Trophoblast cell (in vitro differentiated cells and primary cell): ENCODE measurements at regions not wholly inside any gene's neighbourhood (a gene's known extent, or its start where the extent isn't known, plus 50 kb on each side); places are given as distances from the start of the nearest gene placed in this dataset.

Experiments used
- DNase-seq, 2 donors: peaks; one replicate each; pipeline ENCODE4 v3.0.0-alpha.2; 2016
- H2AFZ ChIP-seq: 2 replicates; pipeline ENCODE4 v1.6.1; 2013; ENCODE audit warnings: low read length, moderate library complexity, mild to moderate bottlenecking; ENCODE audit not compliant: insufficient read depth, poor library complexity
- H2AK5ac ChIP-seq: 2 replicates; pipeline ENCODE4 v1.6.1; 2013; ENCODE audit warnings: mild to moderate bottlenecking, low read length
- H2BK120ac ChIP-seq: 2 replicates; pipeline ENCODE4 v1.6.1; 2013; ENCODE audit warnings: low read length, mild to moderate bottlenecking, moderate library complexity; ENCODE audit not compliant: insufficient read depth, poor library complexity
- H2BK12ac ChIP-seq: 2 replicates; pipeline ENCODE4 v1.6.1; 2013; ENCODE audit warnings: mild to moderate bottlenecking, low read length, moderate library complexity
- H2BK5ac ChIP-seq: 2 replicates; pipeline ENCODE4 v1.6.1; 2013; ENCODE audit warnings: low read length, low read depth, moderate library complexity, mild to moderate bottlenecking; ENCODE audit not compliant: poor library complexity
- H3K14ac ChIP-seq: 2 replicates; pipeline ENCODE4 v1.6.1; 2013; ENCODE audit warnings: mild to moderate bottlenecking, low read length
- H3K18ac ChIP-seq: 2 replicates; pipeline ENCODE4 v1.6.1; 2013; ENCODE audit warnings: mild to moderate bottlenecking, low read length
- H3K23ac ChIP-seq: 2 replicates; pipeline ENCODE4 v1.6.1; 2013; ENCODE audit warnings: low read length
- H3K27ac ChIP-seq: 2 replicates; pipeline ENCODE4 v1.5.1; 2013; ENCODE audit warnings: low read depth, mild to moderate bottlenecking, inconsistent platforms, low read length, moderate library complexity
- H3K27me3 ChIP-seq: 2 replicates; pipeline ENCODE4 v1.6.1; 2013; ENCODE audit warnings: inconsistent platforms, mild to moderate bottlenecking, low read length, moderate library complexity; ENCODE audit not compliant: insufficient read depth
- H3K36me3 ChIP-seq, 2 experiments: 1 replicate in 1 of 2; 2 replicates in 1 of 2; pipeline ENCODE4 v1.6.1; 2013; ENCODE audit warnings: low read length in 2 of 2, mild to moderate bottlenecking in 2 of 2, moderate library complexity in 1 of 2; ENCODE audit not compliant: insufficient read depth in 2 of 2, control insufficient read depth in 1 of 2
- H3K4ac ChIP-seq: 2 replicates; pipeline ENCODE4 v1.6.1; 2013; ENCODE audit warnings: low read depth, mild to moderate bottlenecking, low read length, moderate library complexity
- H3K4me1 ChIP-seq, 2 experiments: 1 replicate in 1 of 2; 2 replicates in 1 of 2; pipeline ENCODE4 v1.6.1; 2013; ENCODE audit warnings: low read length in 2 of 2, mild to moderate bottlenecking in 2 of 2, moderate library complexity in 1 of 2; ENCODE audit not compliant: insufficient read depth in 2 of 2, control insufficient read depth in 1 of 2
- H3K4me2 ChIP-seq: 2 replicates; pipeline ENCODE4 v1.6.1; 2013; ENCODE audit warnings: inconsistent platforms, mild to moderate bottlenecking, low read length, moderate library complexity
- H3K4me3 ChIP-seq: 2 replicates; pipeline ENCODE4 v1.5.1; 2013; ENCODE audit warnings: mild to moderate bottlenecking, low read depth, low read length, inconsistent platforms
- H3K79me1 ChIP-seq: one replicate; pipeline ENCODE4 v1.6.1; 2013; ENCODE audit warnings: low read length
- H3K79me2 ChIP-seq: 2 replicates; pipeline ENCODE4 v1.6.1; 2013; ENCODE audit warnings: low read length, mild to moderate bottlenecking; ENCODE audit not compliant: control insufficient read depth, insufficient read depth, poor library complexity
- H3K9ac ChIP-seq: 2 replicates; pipeline ENCODE4 v1.6.1; 2013; ENCODE audit warnings: mild to moderate bottlenecking, low read length
- H3K9me3 ChIP-seq: 2 replicates; pipeline ENCODE4 v1.6.1; 2013; ENCODE audit warnings: low read depth, mild to moderate bottlenecking, control low read depth, inconsistent platforms, low read length; ENCODE audit not compliant: insufficient read depth
- H4K12ac ChIP-seq: 2 replicates; pipeline ENCODE4 v1.6.1; 2013; ENCODE audit warnings: low read depth, mild to moderate bottlenecking, low read length, moderate library complexity
- H4K8ac ChIP-seq: 2 replicates; pipeline ENCODE4 v1.6.1; 2013; ENCODE audit warnings: low read depth, mild to moderate bottlenecking, low read length, moderate library complexity
- H4K91ac ChIP-seq: one replicate; pipeline ENCODE4 v1.6.1; 2013; ENCODE audit warnings: low read depth, mild to moderate bottlenecking, low read length, moderate library complexity
- WGBS: extraction: QIAGEN DNeasy Blood & Tissue Kit; methylation state at CpG from one replicate; pipeline ENCODE4 v1.1.7; 2013; ENCODE audit warnings: missing lambda C conversion rate; ENCODE audit not compliant: insufficient read length, insufficient coverage; ENCODE audit errors: extremely low coverage; 5-methylcytosine and 5-hydroxymethylcytosine counted together

GRCh38 chr6:12533586-12533985, 183.0 kb upstream of the PHACTR1 start:
- no peak overlapping the region for H2BK12ac ChIP-seq
- WGBS = no CpG with 5 or more reads among the region's 4 CpGs
- no peak overlapping the region for H3K23ac ChIP-seq
- no peak overlapping the region for H3K27ac ChIP-seq
- H3K4me3 ChIP-seq = no peak overlapping the region
- no peak overlapping the region for H3K4ac ChIP-seq
- no peak overlapping the region for H2BK120ac ChIP-seq
- no peak overlapping the region for H3K4me2 ChIP-seq
- no peak overlapping the region for H4K91ac ChIP-seq
- H3K9me3 ChIP-seq = no peaks in the 10 kb centered on the region
- no peak overlapping the region for H3K18ac ChIP-seq
- H3K79me2 ChIP-seq = no peaks in the 10 kb centered on the region
- no peaks in the 10 kb centered on the region for H3K27me3 ChIP-seq
- peaks cover 7% of the 10 kb centered on the region for H3K79me1 ChIP-seq
- H2AK5ac ChIP-seq = no peak overlapping the region
- no peak overlapping the region for H3K14ac ChIP-seq
- H3K4me1 ChIP-seq = peaks cover 17 to 25% of the 10 kb centered on the region in 2 experiments
- H3K9ac ChIP-seq = no peak overlapping the region
- no peak overlapping the region for H4K8ac ChIP-seq
- H4K12ac ChIP-seq = no peak overlapping the region
- DNase-seq = no peak
- no peak overlapping the region for H2AFZ ChIP-seq
- H3K36me3 ChIP-seq = no peaks in the 10 kb centered on the region
- no peak overlapping the region for H2BK5ac ChIP-seq

GRCh38 chr6:12534069-12534853, 182.3 kb upstream of the PHACTR1 start:
- Histone ChIP-seq H3K4ac (no peak overlapping the region), H3K4me3 (no peak overlapping the region), H3K9me3 (no peaks in the 10 kb centered on the region), H2AK5ac (no peak overlapping the region), H3K36me3 (no peaks in the 10 kb centered on the region), H3K27ac (no peak overlapping the region), H3K79me1 (peaks cover 5% of the 10 kb centered on the region), H3K27me3 (no peaks in the 10 kb centered on the region), H3K18ac (no peak overlapping the region), H2BK5ac (no peak overlapping the region), H2BK120ac (no peak overlapping the region), H3K23ac (no peak overlapping the region), H3K9ac (no peak overlapping the region), H3K79me2 (no peaks in the 10 kb centered on the region), H4K8ac (no peak overlapping the region), H2BK12ac (no peak overlapping the region), H3K14ac (no peak overlapping the region), H3K4me1 (peaks cover 23 to 27% of the 10 kb centered on the region in 2 experiments), H4K12ac (no peak overlapping the region), H4K91ac (no peak overlapping the region), H3K4me2 (no peak overlapping the region), H2AFZ (no peak overlapping the region)
- no peak for DNase-seq
- WGBS = no CpG with 5 or more reads among the region's 4 CpGs

GRCh38 chr6:12535586-12536314, 180.8 kb upstream of the PHACTR1 start:
- no peak overlapping the region for H2AK5ac ChIP-seq
- no peaks in the 10 kb centered on the region for H3K79me2 ChIP-seq
- no peak overlapping the region for H3K4me2 ChIP-seq
- H3K36me3 ChIP-seq = no peaks in the 10 kb centered on the region
- no peak overlapping the region for H3K14ac ChIP-seq
- WGBS = no CpG with 5 or more reads among the region's 3 CpGs
- no peak overlapping the region for H3K9ac ChIP-seq
- peaks cover 5% of the 10 kb centered on the region for H3K79me1 ChIP-seq
- no peak overlapping the region for H4K12ac ChIP-seq
- no peak for DNase-seq
- no peak overlapping the region for H2BK12ac ChIP-seq
- no peak overlapping the region for H3K23ac ChIP-seq
- peaks cover 12 to 16% of the 10 kb centered on the region in 2 experiments for H3K4me1 ChIP-seq
- no peak overlapping the region for H3K18ac ChIP-seq
- H3K4ac ChIP-seq = no peak overlapping the region
- H2BK120ac ChIP-seq = no peak overlapping the region
- H2AFZ ChIP-seq = no peak overlapping the region
- no peak overlapping the region for H3K27ac ChIP-seq
- H3K4me3 ChIP-seq = no peak overlapping the region
- H3K9me3 ChIP-seq = no peaks in the 10 kb centered on the region
- H3K27me3 ChIP-seq = no peaks in the 10 kb centered on the region
- H4K8ac ChIP-seq = no peak overlapping the region
- H4K91ac ChIP-seq = no peak overlapping the region
- no peak overlapping the region for H2BK5ac ChIP-seq

GRCh38 chr6:12536416-12536815, 180.2 kb upstream of the PHACTR1 start:
- H2BK12ac ChIP-seq = no peak overlapping the region
- DNase-seq = no peak
- H3K27me3 ChIP-seq = no peaks in the 10 kb centered on the region
- no peak overlapping the region for H3K23ac ChIP-seq
- no peak overlapping the region for H3K14ac ChIP-seq
- no CpG with 5 or more reads among the region's 5 CpGs for WGBS
- H4K8ac ChIP-seq = no peak overlapping the region
- peaks cover 12 to 16% of the 10 kb centered on the region in 2 experiments for H3K4me1 ChIP-seq
- H2BK120ac ChIP-seq = no peak overlapping the region
- H3K4me2 ChIP-seq = no peak overlapping the region
- no peak overlapping the region for H3K4me3 ChIP-seq
- no peak overlapping the region for H2AFZ ChIP-seq
- no peak overlapping the region for H4K12ac ChIP-seq
- no peak overlapping the region for H4K91ac ChIP-seq
- H3K79me2 ChIP-seq = no peaks in the 10 kb centered on the region
- no peak overlapping the region for H2BK5ac ChIP-seq
- no peak overlapping the region for H2AK5ac ChIP-seq
- H3K27ac ChIP-seq = no peak overlapping the region
- no peak overlapping the region for H3K18ac ChIP-seq
- H3K4ac ChIP-seq = no peak overlapping the region
- no peak overlapping the region for H3K9ac ChIP-seq
- peaks cover 5% of the 10 kb centered on the region for H3K79me1 ChIP-seq
- H3K36me3 ChIP-seq = no peaks in the 10 kb centered on the region
- no peaks in the 10 kb centered on the region for H3K9me3 ChIP-seq
